ENCODE measurements at regions not wholly inside any gene's neighbourhood (a gene's known extent, or its start where the extent isn't known, plus 50 kb on each side); places are given as distances from the start of the nearest gene placed in this dataset.
"Not testable (repeated sequence)": the region's sequence is repeated elsewhere in the genome, so short reads cannot be mapped to it uniquely, and the experiment has no call there.

DNA sequence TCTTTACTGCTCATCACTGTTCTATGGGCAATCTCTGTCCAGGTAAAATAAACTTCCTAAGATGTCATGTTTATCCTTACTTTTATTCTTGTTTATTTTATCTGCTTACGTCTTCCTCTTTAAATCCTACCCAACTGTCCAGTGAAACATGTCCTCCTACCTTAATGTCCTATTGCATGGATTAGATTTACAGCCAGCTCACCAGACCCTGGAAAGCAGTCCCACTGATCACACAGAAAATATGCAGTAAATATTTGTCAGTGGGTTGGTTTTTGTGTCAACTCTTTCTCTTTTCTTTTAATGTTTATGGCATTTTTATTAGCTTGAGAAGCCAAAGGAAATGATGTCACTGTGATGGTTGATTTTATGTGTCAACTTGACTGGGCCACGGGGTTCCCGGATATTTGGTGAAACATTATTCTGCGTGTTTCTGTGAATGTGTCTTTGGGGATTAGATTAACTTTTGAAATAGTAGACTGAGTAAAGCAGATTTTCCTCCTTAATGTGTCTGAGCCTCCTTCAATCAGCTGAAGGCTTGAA, 258.3 kb downstream of the SRGAP2C start:
- H3K4me1 ChIP-seq (ENCODE audit: control insufficient read depth in 5 of 5, insufficient read depth in 5 of 5, low read length in 5 of 5): no peaks in the 10 kb centered on the region
- peaks cover 0 to 4% (median 0%) of the 10 kb centered on the region in 5 donors for H3K9me3 ChIP-seq (ENCODE audit: control insufficient read depth in 5 of 5, low read length in 5 of 5)
- no peaks in the 10 kb centered on the region for H3K27me3 ChIP-seq (ENCODE audit: control insufficient read depth in 5 of 5, insufficient read depth in 4 of 5, low read length in 5 of 5)
- H3K36me3 ChIP-seq (ENCODE audit: control insufficient read depth in 5 of 5, insufficient read depth in 5 of 5, low read length in 5 of 5): no peaks in the 10 kb centered on the region
- no peak overlapping the region for H3K4me3 ChIP-seq (ENCODE audit: low read depth in 1 of 5, low read length in 5 of 5)
- H3K9ac ChIP-seq (ENCODE audit: low read length in 5 of 5): no peak overlapping the region
- no peak overlapping the region for H3K27ac ChIP-seq (ENCODE audit: low read depth, low read length)

DNA sequence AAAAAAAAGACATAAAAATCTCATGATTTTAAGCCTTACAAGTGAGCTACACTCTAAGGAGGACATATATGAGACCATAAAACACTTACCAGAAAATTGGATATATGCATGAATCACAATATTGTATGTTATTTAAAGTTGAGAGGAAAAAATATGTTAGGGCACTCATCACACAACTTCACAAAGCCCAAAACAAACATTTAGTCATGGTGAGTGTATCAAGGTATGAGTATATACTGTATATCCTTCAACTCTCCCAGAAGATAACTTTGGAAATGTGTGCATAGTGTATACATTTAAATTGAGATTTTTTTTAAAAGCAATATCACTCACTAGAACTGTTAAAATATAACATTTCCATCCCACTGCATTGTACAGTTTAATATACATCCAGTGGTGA, 259.3 kb downstream of the SRGAP2C start:
- Histone ChIP-seq H3K27ac (ENCODE audit: low read depth, low read length) (no peak overlapping the region), H3K4me3 (ENCODE audit: low read depth in 1 of 5, low read length in 5 of 5) (no peak overlapping the region), H3K27me3 (ENCODE audit: control insufficient read depth in 5 of 5, insufficient read depth in 4 of 5, low read length in 5 of 5) (no peaks in the 10 kb centered on the region), H3K9ac (ENCODE audit: low read length in 5 of 5) (no peak overlapping the region), H3K9me3 (ENCODE audit: control insufficient read depth in 5 of 5, low read length in 5 of 5) (peaks cover 0 to 4% (median 0%) of the 10 kb centered on the region in 5 donors), H3K4me1 (ENCODE audit: control insufficient read depth in 5 of 5, insufficient read depth in 5 of 5, low read length in 5 of 5) (no peaks in the 10 kb centered on the region), H3K36me3 (ENCODE audit: control insufficient read depth in 5 of 5, insufficient read depth in 5 of 5, low read length in 5 of 5) (no peaks in the 10 kb centered on the region)

DNA sequence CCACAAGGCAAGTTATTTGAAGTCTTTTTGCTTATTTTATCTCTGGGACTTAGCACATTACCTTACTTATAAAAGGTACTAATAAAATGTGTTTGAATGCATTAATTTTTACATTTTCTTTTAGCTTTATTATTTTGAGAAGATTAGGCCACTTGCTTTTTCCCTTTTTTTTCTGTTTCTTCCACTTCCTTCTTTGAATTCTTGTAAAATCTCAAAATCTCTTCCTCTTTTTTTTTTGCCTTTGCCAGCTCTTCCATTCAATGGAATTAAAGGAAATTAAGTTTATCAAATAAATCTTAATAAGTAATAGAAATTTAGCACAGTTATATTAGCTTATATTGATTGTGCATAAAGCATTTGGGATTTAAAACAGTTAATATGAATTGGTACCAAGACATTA, 260.9 kb downstream of the SRGAP2C start:
- no peaks in the 10 kb centered on the region for H3K36me3 ChIP-seq (ENCODE audit: control insufficient read depth in 5 of 5, insufficient read depth in 5 of 5, low read length in 5 of 5)
- H3K4me1 ChIP-seq (ENCODE audit: control insufficient read depth in 5 of 5, insufficient read depth in 5 of 5, low read length in 5 of 5): no peaks in the 10 kb centered on the region
- no peak overlapping the region for H3K27ac ChIP-seq (ENCODE audit: low read depth, low read length)
- H3K9me3 ChIP-seq (ENCODE audit: control insufficient read depth in 5 of 5, low read length in 5 of 5): peaks cover 0 to 2% (median 0%) of the 10 kb centered on the region in 5 donors
- no peaks in the 10 kb centered on the region for H3K27me3 ChIP-seq (ENCODE audit: control insufficient read depth in 5 of 5, insufficient read depth in 4 of 5, low read length in 5 of 5)
- H3K9ac ChIP-seq (ENCODE audit: low read length in 5 of 5): no peak overlapping the region
- H3K4me3 ChIP-seq (ENCODE audit: low read depth in 1 of 5, low read length in 5 of 5): no peak overlapping the region

DNA sequence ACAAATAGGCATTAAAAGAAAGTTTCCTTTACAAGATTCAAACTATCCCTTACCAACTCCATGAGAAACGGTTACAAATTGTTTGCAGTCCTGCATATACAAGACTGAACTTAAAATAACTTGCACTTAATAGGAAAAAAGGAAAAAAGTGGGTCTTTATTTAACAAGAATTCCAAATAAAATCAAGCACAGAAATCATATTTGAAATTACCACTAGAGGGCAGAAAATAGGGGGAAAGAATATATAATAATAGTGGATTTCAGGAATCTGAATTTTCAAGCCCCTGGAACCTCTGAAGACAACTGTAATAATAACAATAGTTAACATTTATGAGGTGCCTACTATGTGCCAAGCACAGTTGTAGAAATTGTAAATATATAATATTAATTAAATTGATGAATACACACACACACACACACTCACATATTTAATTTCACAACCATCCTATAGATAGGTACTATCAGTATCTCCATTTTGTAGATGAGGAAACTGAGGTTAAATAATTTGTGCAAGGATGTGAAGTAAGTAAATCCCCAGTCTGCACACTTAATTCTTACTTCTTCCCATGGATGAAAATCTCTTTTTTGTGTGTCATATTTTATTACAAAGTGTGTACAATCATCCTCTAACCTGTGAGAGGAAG, 262.6 kb downstream of the SRGAP2C start:
- H3K27ac ChIP-seq (ENCODE audit: low read depth, low read length); H3K27me3 ChIP-seq (ENCODE audit: control insufficient read depth in 5 of 5, insufficient read depth in 4 of 5, low read length in 5 of 5); H3K36me3 ChIP-seq (ENCODE audit: control insufficient read depth in 5 of 5, insufficient read depth in 5 of 5, low read length in 5 of 5); H3K4me3 ChIP-seq (ENCODE audit: low read depth in 1 of 5, low read length in 5 of 5); H3K9me3 ChIP-seq (ENCODE audit: control insufficient read depth in 5 of 5, low read length in 5 of 5); H3K9ac ChIP-seq (ENCODE audit: low read length in 5 of 5); H3K4me1 ChIP-seq (ENCODE audit: control insufficient read depth in 5 of 5, insufficient read depth in 5 of 5, low read length in 5 of 5): not testable (repeated sequence)

GRCh38 chr1:121448064-121448463, 263.3 kb downstream of the SRGAP2C start:
- H3K36me3 ChIP-seq (ENCODE audit: control insufficient read depth in 5 of 5, insufficient read depth in 5 of 5, low read length in 5 of 5); H3K27ac ChIP-seq (ENCODE audit: low read depth, low read length); H3K9ac ChIP-seq (ENCODE audit: low read length in 5 of 5); H3K4me3 ChIP-seq (ENCODE audit: low read depth in 1 of 5, low read length in 5 of 5); H3K27me3 ChIP-seq (ENCODE audit: control insufficient read depth in 5 of 5, insufficient read depth in 4 of 5, low read length in 5 of 5); H3K9me3 ChIP-seq (ENCODE audit: control insufficient read depth in 5 of 5, low read length in 5 of 5); H3K4me1 ChIP-seq (ENCODE audit: control insufficient read depth in 5 of 5, insufficient read depth in 5 of 5, low read length in 5 of 5): not testable (repeated sequence)

DNA sequence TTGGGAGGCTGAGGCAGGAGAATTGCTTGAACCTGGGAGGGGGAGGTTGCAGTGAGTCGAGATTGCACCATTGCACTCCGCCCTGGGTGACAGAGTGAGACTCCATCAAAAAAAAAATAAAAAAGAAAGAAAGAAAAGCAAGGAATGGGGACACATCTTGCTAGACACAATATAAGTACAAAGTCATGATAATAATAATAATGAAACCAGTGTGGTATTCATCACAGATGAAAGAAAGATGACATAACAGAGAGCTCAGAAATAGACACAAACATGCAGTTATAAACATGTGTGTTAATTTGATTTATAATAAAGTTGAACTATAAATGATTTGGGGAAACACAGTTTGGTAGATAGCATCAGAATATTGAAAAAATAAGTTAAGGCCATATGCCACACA, 264.1 kb downstream of the SRGAP2C start:
- Histone ChIP-seq H3K9me3 (ENCODE audit: control insufficient read depth in 5 of 5, low read length in 5 of 5) (no peaks in the 10 kb centered on the region), H3K4me1 (ENCODE audit: control insufficient read depth in 5 of 5, insufficient read depth in 5 of 5, low read length in 5 of 5) (no peaks in the 10 kb centered on the region), H3K27me3 (ENCODE audit: control insufficient read depth in 5 of 5, insufficient read depth in 4 of 5, low read length in 5 of 5) (no peaks in the 10 kb centered on the region), H3K9ac (ENCODE audit: low read length in 5 of 5) (no peak overlapping the region), H3K4me3 (ENCODE audit: low read depth in 1 of 5, low read length in 5 of 5) (no peak overlapping the region), H3K27ac (ENCODE audit: low read depth, low read length) (no peak overlapping the region), H3K36me3 (ENCODE audit: control insufficient read depth in 5 of 5, insufficient read depth in 5 of 5, low read length in 5 of 5) (no peaks in the 10 kb centered on the region)

DNA sequence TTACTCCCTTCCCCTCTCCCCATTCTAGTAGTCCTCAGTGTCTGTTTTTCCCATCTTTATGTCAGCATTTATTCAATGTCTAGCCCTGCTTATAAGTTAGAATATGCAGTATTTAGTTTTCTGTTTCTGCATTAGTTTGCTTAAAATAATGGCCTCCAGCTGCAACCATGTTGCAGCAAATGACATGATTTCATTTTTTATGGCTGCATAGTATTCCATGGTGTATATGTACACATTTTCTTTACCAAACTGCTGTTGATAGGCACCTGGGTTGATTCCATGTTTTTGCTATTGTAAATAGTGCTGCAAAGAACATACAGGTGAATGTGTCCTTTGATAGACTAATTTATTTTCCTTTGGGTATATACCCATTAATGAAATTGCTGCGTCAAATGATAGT, 267.7 kb downstream of the SRGAP2C start:
- Histone ChIP-seq H3K4me1 (ENCODE audit: control insufficient read depth in 5 of 5, insufficient read depth in 5 of 5, low read length in 5 of 5) (no peaks in the 10 kb centered on the region), H3K27me3 (ENCODE audit: control insufficient read depth in 5 of 5, insufficient read depth in 4 of 5, low read length in 5 of 5) (no peaks in the 10 kb centered on the region), H3K27ac (ENCODE audit: low read depth, low read length) (no peak overlapping the region), H3K9me3 (ENCODE audit: control insufficient read depth in 5 of 5, low read length in 5 of 5) (no peaks in the 10 kb centered on the region), H3K36me3 (ENCODE audit: control insufficient read depth in 5 of 5, insufficient read depth in 5 of 5, low read length in 5 of 5) (no peaks in the 10 kb centered on the region), H3K4me3 (ENCODE audit: low read depth in 1 of 5, low read length in 5 of 5) (no peak overlapping the region), H3K9ac (ENCODE audit: low read length in 5 of 5) (no peak overlapping the region)

DNA sequence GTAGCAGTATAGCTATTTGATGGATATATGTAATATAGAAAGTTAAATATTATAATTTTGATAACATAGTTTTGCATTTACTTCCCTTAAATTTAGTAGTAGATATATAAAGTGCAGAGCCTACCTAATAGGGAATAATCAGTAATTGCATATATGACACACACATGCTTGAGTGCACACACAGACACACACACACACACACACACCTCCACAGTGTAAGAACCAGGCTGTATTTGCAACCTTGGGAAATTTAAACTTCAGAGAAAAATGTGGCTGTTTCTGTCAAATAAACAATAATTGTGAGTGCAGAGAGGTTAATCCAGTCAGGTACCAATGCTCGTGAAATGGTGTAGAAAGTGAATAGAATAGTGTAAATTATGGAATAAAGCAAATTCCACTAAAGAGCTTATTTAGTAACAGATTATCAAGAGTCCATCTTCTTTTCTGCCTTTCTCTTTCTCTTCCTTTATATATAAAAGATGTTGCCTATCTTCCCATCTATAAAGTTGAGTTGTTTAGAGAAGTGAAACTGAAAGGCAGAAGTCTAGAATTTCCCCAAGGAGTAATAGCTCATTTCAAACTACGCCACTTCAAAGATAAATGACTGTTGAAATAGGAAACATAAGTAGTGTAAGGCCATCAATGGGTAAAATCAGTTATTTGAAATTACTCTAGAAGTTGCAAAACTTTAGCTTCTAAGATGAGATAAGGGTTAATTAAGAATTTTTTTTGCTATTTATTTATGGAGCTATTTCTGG, 273.7 kb downstream of the SRGAP2C start:
- peak overlapping the region; percentile 0 to 42 (median 3) for H3K4me3 ChIP-seq (ENCODE audit: low read depth in 1 of 5, low read length in 5 of 5)
- H3K9ac ChIP-seq (ENCODE audit: low read length in 5 of 5): no peak overlapping the region
- peaks cover 0 to 7% (median 0%) of the 10 kb centered on the region in 5 donors for H3K4me1 ChIP-seq (ENCODE audit: control insufficient read depth in 5 of 5, insufficient read depth in 5 of 5, low read length in 5 of 5)
- no peak overlapping the region for H3K27ac ChIP-seq (ENCODE audit: low read depth, low read length)
- H3K36me3 ChIP-seq (ENCODE audit: control insufficient read depth in 5 of 5, insufficient read depth in 5 of 5, low read length in 5 of 5): peaks cover 0 to 3% (median 0%) of the 10 kb centered on the region in 5 donors
- no peaks in the 10 kb centered on the region for H3K9me3 ChIP-seq (ENCODE audit: control insufficient read depth in 5 of 5, low read length in 5 of 5)
- H3K27me3 ChIP-seq (ENCODE audit: control insufficient read depth in 5 of 5, insufficient read depth in 4 of 5, low read length in 5 of 5): no peaks in the 10 kb centered on the region

GRCh38 chr1:121459235-121459634, 274.5 kb downstream of the SRGAP2C start:
- no peak overlapping the region for H3K4me3 ChIP-seq (ENCODE audit: low read depth in 1 of 5, low read length in 5 of 5)
- peaks cover 0 to 7% (median 0%) of the 10 kb centered on the region in 5 donors for H3K4me1 ChIP-seq (ENCODE audit: control insufficient read depth in 5 of 5, insufficient read depth in 5 of 5, low read length in 5 of 5)
- no peaks in the 10 kb centered on the region for H3K27me3 ChIP-seq (ENCODE audit: control insufficient read depth in 5 of 5, insufficient read depth in 4 of 5, low read length in 5 of 5)
- H3K9me3 ChIP-seq (ENCODE audit: control insufficient read depth in 5 of 5, low read length in 5 of 5): no peaks in the 10 kb centered on the region
- no peak overlapping the region for H3K27ac ChIP-seq (ENCODE audit: low read depth, low read length)
- no peak overlapping the region for H3K9ac ChIP-seq (ENCODE audit: low read length in 5 of 5)
- peaks cover 0 to 3% (median 0%) of the 10 kb centered on the region in 5 donors for H3K36me3 ChIP-seq (ENCODE audit: control insufficient read depth in 5 of 5, insufficient read depth in 5 of 5, low read length in 5 of 5)

DNA sequence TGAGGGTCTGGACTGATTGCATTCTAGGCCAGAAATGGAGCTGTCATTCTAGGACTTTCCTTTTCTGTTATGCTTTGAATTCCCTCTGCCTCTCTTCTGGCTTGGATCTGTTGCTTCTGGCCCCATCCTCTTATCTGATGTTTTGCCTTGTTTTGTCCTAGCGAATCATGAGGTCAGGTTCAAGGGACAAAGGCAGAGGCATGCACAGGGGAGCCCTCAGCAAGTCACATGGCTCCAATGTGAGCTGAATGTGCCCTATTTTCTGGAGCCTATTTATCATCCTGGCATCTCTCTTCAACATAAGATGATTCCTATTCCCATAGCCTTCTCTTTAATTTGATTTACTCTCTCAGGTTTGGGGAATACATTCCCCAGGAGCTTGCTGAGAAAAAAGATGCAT, 284.6 kb downstream of the SRGAP2C start:
- not testable (repeated sequence) for H3K9me3 ChIP-seq (ENCODE audit: control insufficient read depth in 5 of 5, low read length in 5 of 5); H3K9ac ChIP-seq (ENCODE audit: low read length in 5 of 5); H3K27ac ChIP-seq (ENCODE audit: low read depth, low read length); H3K4me3 ChIP-seq (ENCODE audit: low read depth in 1 of 5, low read length in 5 of 5); H3K4me1 ChIP-seq (ENCODE audit: control insufficient read depth in 5 of 5, insufficient read depth in 5 of 5, low read length in 5 of 5); H3K27me3 ChIP-seq (ENCODE audit: control insufficient read depth in 5 of 5, insufficient read depth in 4 of 5, low read length in 5 of 5); H3K36me3 ChIP-seq (ENCODE audit: control insufficient read depth in 5 of 5, insufficient read depth in 5 of 5, low read length in 5 of 5)
